IPS-20b (cell line): ENCODE measurements at regions not wholly inside any gene's neighbourhood (a gene's known extent, or its start where the extent isn't known, plus 50 kb on each side); places are given as distances from the start of the nearest gene placed in this dataset.

Experiments used
- H3K27ac ChIP-seq: one replicate; pipeline ENCODE4 v1.5.1; 2013; ENCODE audit warnings: low read length
- H3K27me3 ChIP-seq: 2 replicates; pipeline ENCODE4 v1.6.1; 2013; ENCODE audit warnings: mild to moderate bottlenecking, low read length, inconsistent platforms; ENCODE audit not compliant: insufficient read depth
- H3K36me3 ChIP-seq: 2 replicates; pipeline ENCODE4 v1.6.1; 2013; ENCODE audit warnings: low read depth, mild to moderate bottlenecking, inconsistent platforms, low read length, moderate library complexity; ENCODE audit not compliant: insufficient read depth
- H3K4me1 ChIP-seq: 2 replicates; pipeline ENCODE4 v1.6.1; 2013; ENCODE audit warnings: mild to moderate bottlenecking, control low read depth, inconsistent platforms, low read length, moderate library complexity; ENCODE audit not compliant: insufficient read depth
- H3K4me3 ChIP-seq: 2 replicates; pipeline ENCODE4 v1.5.1; 2013; ENCODE audit warnings: mild to moderate bottlenecking, low read length, inconsistent platforms
- H3K9ac ChIP-seq: 2 replicates; pipeline ENCODE4 v1.6.1; 2013; ENCODE audit warnings: low read depth, mild to moderate bottlenecking, inconsistent platforms, low read length, moderate library complexity
- H3K9me3 ChIP-seq: 2 replicates; pipeline ENCODE4 v1.6.1; 2013; ENCODE audit warnings: mild to moderate bottlenecking, low read depth, low read length, inconsistent platforms; ENCODE audit not compliant: insufficient read depth

DNA sequence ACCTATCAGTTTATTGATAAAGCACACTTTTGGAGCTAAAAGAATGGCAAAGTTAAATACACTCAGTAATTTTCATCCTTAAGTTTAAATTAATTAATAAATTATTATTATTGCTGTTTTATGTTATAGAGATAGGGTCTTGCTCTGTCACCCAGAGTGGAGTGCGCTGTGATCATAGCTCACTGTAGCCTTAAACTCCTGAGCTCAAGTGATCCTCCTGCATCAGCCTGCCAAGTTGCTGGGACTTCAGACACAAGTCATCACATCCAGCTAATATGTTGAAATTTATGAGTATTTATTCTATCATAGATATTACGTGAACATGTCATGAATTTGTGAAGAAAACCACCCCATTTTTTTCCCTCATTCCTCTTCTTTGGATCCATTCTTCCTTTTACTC, 64.2 kb downstream of the GJA1 start:
- Histone ChIP-seq H3K4me3 (no peak overlapping the region), H3K9me3 (no peaks in the 10 kb centered on the region), H3K4me1 (no peaks in the 10 kb centered on the region), H3K27me3 (no peaks in the 10 kb centered on the region), H3K36me3 (no peaks in the 10 kb centered on the region), H3K9ac (no peak overlapping the region), H3K27ac (no peak overlapping the region)

DNA sequence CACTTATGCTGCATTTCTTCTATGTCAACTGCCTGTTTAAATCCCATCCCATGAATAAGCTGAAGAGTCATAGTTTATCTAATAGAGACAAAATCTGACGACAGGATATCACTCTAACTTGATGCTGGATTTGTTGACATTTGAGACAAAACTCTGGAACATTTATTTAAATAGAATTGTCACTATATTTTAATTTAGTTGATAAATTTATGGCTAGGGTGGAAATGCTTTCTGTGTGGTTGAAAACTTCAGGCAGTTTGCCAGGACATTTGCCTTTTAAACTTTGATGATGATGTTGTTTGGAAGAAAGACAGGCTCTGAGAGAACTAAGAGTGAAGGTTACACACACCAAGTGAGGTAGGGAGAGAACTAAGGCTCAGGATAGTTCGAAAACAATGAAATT, 68.1 kb downstream of the GJA1 start:
- Histone ChIP-seq H3K27me3 (no peaks in the 10 kb centered on the region), H3K4me3 (no peak overlapping the region), H3K9ac (no peak overlapping the region), H3K27ac (no peak overlapping the region), H3K4me1 (no peaks in the 10 kb centered on the region), H3K36me3 (no peaks in the 10 kb centered on the region), H3K9me3 (no peaks in the 10 kb centered on the region)

GRCh38 chr6:121504227-121504626, 68.8 kb downstream of the GJA1 start:
- Histone ChIP-seq H3K27ac (no peak overlapping the region), H3K4me3 (no peak overlapping the region), H3K9me3 (no peaks in the 10 kb centered on the region), H3K4me1 (no peaks in the 10 kb centered on the region), H3K27me3 (no peaks in the 10 kb centered on the region), H3K9ac (no peak overlapping the region), H3K36me3 (no peaks in the 10 kb centered on the region)

- H3K9ac ChIP-seq, result no peak overlapping the region
- no peaks in the 10 kb centered on the region for H3K27me3 ChIP-seq
- no peaks in the 10 kb centered on the region for H3K36me3 ChIP-seq
- no peaks in the 10 kb centered on the region for H3K4me1 ChIP-seq
- H3K9me3 ChIP-seq, result no peaks in the 10 kb centered on the region
- H3K4me3 ChIP-seq, result no peak overlapping the region
- no peak overlapping the region for H3K27ac ChIP-seq
Observed at GRCh38 chr6:121505284-121505683, 69.8 kb downstream of the GJA1 start.

GRCh38 chr6:121506761-121507754, 71.6 kb downstream of the GJA1 start:
- no peak overlapping the region for H3K9ac ChIP-seq
- H3K27ac ChIP-seq, result no peak overlapping the region
- no peaks in the 10 kb centered on the region for H3K4me1 ChIP-seq
- H3K27me3 ChIP-seq, result no peaks in the 10 kb centered on the region
- H3K9me3 ChIP-seq, result no peaks in the 10 kb centered on the region
- no peak overlapping the region for H3K4me3 ChIP-seq
- no peaks in the 10 kb centered on the region for H3K36me3 ChIP-seq

GRCh38 chr6:121510568-121511177, 75.2 kb downstream of the GJA1 start:
- no peak overlapping the region for H3K27ac ChIP-seq
- H3K4me1 ChIP-seq, result no peaks in the 10 kb centered on the region
- no peak overlapping the region for H3K4me3 ChIP-seq
- H3K9ac ChIP-seq, result no peak overlapping the region
- no peaks in the 10 kb centered on the region for H3K27me3 ChIP-seq
- H3K36me3 ChIP-seq, result no peaks in the 10 kb centered on the region
- no peaks in the 10 kb centered on the region for H3K9me3 ChIP-seq

DNA sequence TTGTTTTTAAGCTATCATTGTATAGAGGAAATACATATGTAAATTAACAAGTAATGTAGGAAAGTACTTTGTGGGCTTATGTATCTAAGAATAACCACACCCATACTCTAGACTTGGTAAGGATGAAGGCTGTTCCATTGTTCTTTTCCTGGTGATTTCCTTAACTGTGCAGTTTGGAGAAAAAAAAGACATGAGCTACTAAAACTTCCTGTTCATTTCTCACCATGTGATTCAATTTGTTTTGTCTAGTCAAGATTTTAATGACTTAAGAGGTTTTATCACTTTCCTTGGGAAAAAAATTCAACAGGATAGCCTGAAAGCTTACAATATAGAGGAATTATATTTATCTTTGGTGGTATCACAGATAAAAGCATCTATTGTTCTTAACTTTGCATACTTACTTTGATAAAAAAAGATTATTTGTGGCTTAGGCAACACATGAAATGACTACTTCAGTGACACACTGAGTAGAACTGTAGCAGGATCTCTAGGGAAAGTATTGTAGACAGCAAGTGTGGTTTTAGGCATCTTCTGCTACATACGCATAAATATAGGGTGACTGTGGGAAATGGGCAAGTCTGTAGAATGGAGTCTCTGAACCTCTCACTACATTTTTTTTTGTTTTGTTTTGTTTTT, 80.3 kb downstream of the GJA1 start:
- Histone ChIP-seq H3K9me3 (no peaks in the 10 kb centered on the region), H3K27me3 (no peaks in the 10 kb centered on the region), H3K4me1 (peaks cover 8% of the 10 kb centered on the region), H3K9ac (no peak overlapping the region), H3K4me3 (no peak overlapping the region), H3K36me3 (no peaks in the 10 kb centered on the region), H3K27ac (no peak overlapping the region)

- H3K27me3 ChIP-seq, result no peaks in the 10 kb centered on the region
- no peak overlapping the region for H3K9ac ChIP-seq
- peaks cover 12% of the 10 kb centered on the region for H3K4me1 ChIP-seq
- no peaks in the 10 kb centered on the region for H3K9me3 ChIP-seq
- H3K36me3 ChIP-seq, result no peaks in the 10 kb centered on the region
- H3K4me3 ChIP-seq, result no peak overlapping the region
- H3K27ac ChIP-seq, result no peak overlapping the region
Observed at GRCh38 chr6:121516331-121516730, 80.9 kb downstream of the GJA1 start.

GRCh38 chr6:121520337-121521163, 85.1 kb downstream of the GJA1 start:
- H3K9me3 ChIP-seq, result no peaks in the 10 kb centered on the region
- H3K4me1 ChIP-seq, result peaks cover 22% of the 10 kb centered on the region
- H3K36me3 ChIP-seq, result no peaks in the 10 kb centered on the region
- no peak overlapping the region for H3K27ac ChIP-seq
- H3K4me3 ChIP-seq, result no peak overlapping the region
- H3K27me3 ChIP-seq, result no peaks in the 10 kb centered on the region
- no peak overlapping the region for H3K9ac ChIP-seq

DNA sequence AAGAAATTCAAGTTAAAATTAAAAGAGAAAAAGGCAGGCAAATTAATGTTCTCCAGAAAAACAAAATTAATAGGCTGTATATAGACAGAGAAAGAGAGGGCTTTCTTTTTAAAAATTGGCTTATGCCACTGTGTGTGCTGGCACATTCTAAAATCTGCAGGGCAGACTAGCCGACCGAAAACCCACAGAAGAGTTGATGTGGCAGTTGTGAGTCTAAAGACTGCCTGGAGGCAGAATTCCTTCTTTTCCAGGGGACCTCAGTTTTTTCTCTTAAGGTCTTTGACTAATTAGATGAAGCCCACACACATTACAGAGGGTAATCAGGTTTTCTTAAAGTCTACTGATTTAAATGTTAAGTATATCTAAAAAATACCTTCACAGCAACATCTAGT, 85.7 kb downstream of the GJA1 start:
- peaks cover 22% of the 10 kb centered on the region for H3K4me1 ChIP-seq
- H3K9ac ChIP-seq, result no peak overlapping the region
- H3K36me3 ChIP-seq, result no peaks in the 10 kb centered on the region
- no peak overlapping the region for H3K4me3 ChIP-seq
- no peak overlapping the region for H3K27ac ChIP-seq
- H3K9me3 ChIP-seq, result no peaks in the 10 kb centered on the region
- H3K27me3 ChIP-seq, result no peaks in the 10 kb centered on the region

DNA sequence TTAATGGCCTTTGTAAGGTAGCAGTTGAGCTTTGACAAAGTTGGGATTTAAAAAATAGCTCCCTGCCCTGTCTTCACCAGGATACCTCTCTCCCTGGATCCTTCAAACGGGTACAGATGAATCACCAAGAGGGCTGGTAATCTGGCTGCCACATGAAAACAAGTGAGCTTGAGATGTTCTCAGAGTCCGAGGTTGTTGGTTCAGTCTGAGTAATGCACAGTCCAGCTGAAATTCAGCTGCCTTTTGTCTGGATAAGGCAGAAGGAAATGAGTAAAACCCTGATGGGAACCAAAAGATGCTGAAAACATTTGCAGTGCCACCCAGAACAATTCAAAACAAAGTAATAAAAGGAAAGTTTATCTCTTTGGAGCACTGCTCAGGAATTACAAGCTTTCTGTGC, 86.8 kb downstream of the GJA1 start:
- H3K4me3 ChIP-seq, result no peak overlapping the region
- no peak overlapping the region for H3K27ac ChIP-seq
- no peak overlapping the region for H3K9ac ChIP-seq
- H3K4me1 ChIP-seq, result peaks cover 25% of the 10 kb centered on the region
- no peaks in the 10 kb centered on the region for H3K36me3 ChIP-seq
- no peaks in the 10 kb centered on the region for H3K27me3 ChIP-seq
- H3K9me3 ChIP-seq, result no peaks in the 10 kb centered on the region
